H9 (cell line): ENCODE measurements at regions not wholly inside any gene's neighbourhood (a gene's known extent, or its start where the extent isn't known, plus 50 kb on each side); places are given as distances from the start of the nearest gene placed in this dataset.

Experiments used
- DNase-seq: peaks from one replicate; pipeline ENCODE4 v3.0.0-alpha.2; 2017
- H2AFZ ChIP-seq: one replicate; pipeline ENCODE4 v1.6.1; 2013; ENCODE audit warnings: mild to moderate bottlenecking, low read length, control low read depth, moderate library complexity
- H2AK5ac ChIP-seq: 2 replicates; pipeline ENCODE4 v1.6.1; 2013; ENCODE audit warnings: low read length, control low read depth, mixed read lengths; ENCODE audit not compliant: insufficient read length
- H2BK120ac ChIP-seq: one replicate; pipeline ENCODE4 v1.6.1; 2013; ENCODE audit warnings: low read depth, mild to moderate bottlenecking, low read length, control low read depth, inconsistent platforms; ENCODE audit not compliant: poor library complexity, severe bottlenecking
- H2BK12ac ChIP-seq: 2 replicates; pipeline ENCODE4 v1.6.1; 2013; ENCODE audit warnings: low read length, control low read depth, mixed read lengths, low read depth; ENCODE audit not compliant: insufficient read length
- H2BK15ac ChIP-seq: 2 replicates; pipeline ENCODE4 v1.6.1; 2013; ENCODE audit warnings: low read depth, low read length, control low read depth
- H2BK20ac ChIP-seq: one replicate; pipeline ENCODE4 v1.6.1; 2013; ENCODE audit warnings: low read depth, mild to moderate bottlenecking, low read length, control low read depth, inconsistent platforms; ENCODE audit not compliant: poor library complexity, severe bottlenecking
- H2BK5ac ChIP-seq: 2 replicates; pipeline ENCODE4 v1.6.1; 2013; ENCODE audit warnings: low read length, control low read depth, mixed read lengths; ENCODE audit not compliant: insufficient read length
- H3K14ac ChIP-seq: 2 replicates; pipeline ENCODE4 v1.6.1; 2013; ENCODE audit warnings: low read length, control low read depth; ENCODE audit not compliant: insufficient read depth
- H3K18ac ChIP-seq: 2 replicates; pipeline ENCODE4 v1.6.1; 2013; ENCODE audit warnings: low read depth, mild to moderate bottlenecking, mixed read lengths, low read length, control low read depth; ENCODE audit not compliant: insufficient read length
- H3K23ac ChIP-seq: 2 replicates; pipeline ENCODE4 v1.6.1; 2013; ENCODE audit warnings: low read length, control low read depth, mixed read lengths, low read depth; ENCODE audit not compliant: insufficient read length
- H3K23me2 ChIP-seq: 2 replicates; pipeline ENCODE4 v1.6.1; 2013; ENCODE audit warnings: low read depth, mild to moderate bottlenecking, mixed read lengths, low read length, control low read depth; ENCODE audit not compliant: insufficient read length, poor library complexity, severe bottlenecking
- H3K27ac ChIP-seq: 2 replicates; pipeline ENCODE4 v1.5.1; 2013; ENCODE audit warnings: low read length, control low read depth, mixed read lengths, low read depth; ENCODE audit not compliant: insufficient read length
- H3K27me3 ChIP-seq: 2 replicates; pipeline ENCODE4 v1.6.1; 2013; ENCODE audit warnings: low read length, control low read depth, inconsistent platforms; ENCODE audit not compliant: insufficient read depth
- H3K4ac ChIP-seq: 2 replicates; pipeline ENCODE4 v1.6.1; 2013; ENCODE audit warnings: low read depth, mild to moderate bottlenecking, control low read depth, inconsistent platforms, low read length, moderate library complexity
- H3K4me1 ChIP-seq: 2 replicates; pipeline ENCODE4 v1.6.1; 2013; ENCODE audit warnings: low read length, control low read depth, inconsistent platforms; ENCODE audit not compliant: insufficient read depth
- H3K4me2 ChIP-seq: 2 replicates; pipeline ENCODE4 v1.6.1; 2013; ENCODE audit warnings: low read length, control low read depth, mixed read lengths; ENCODE audit not compliant: insufficient read length, insufficient read depth
- H3K56ac ChIP-seq: 2 replicates; pipeline ENCODE4 v1.6.1; 2013; ENCODE audit warnings: low read depth, mild to moderate bottlenecking, mixed read lengths, low read length, control low read depth; ENCODE audit not compliant: insufficient read length
- H3K79me1 ChIP-seq: 2 replicates; pipeline ENCODE4 v1.6.1; 2013; ENCODE audit warnings: low read depth, mild to moderate bottlenecking, moderate library complexity, low read length, control low read depth, inconsistent platforms; ENCODE audit not compliant: insufficient read depth, poor library complexity, severe bottlenecking
- H3K79me2 ChIP-seq: 2 replicates; pipeline ENCODE4 v1.6.1; 2013; ENCODE audit warnings: low read length, control low read depth, inconsistent platforms; ENCODE audit not compliant: insufficient read depth
- H3K9ac ChIP-seq: 2 replicates; pipeline ENCODE4 v1.6.1; 2013; ENCODE audit warnings: low read length, control low read depth, mixed read lengths; ENCODE audit not compliant: insufficient read length; ENCODE audit errors: extremely low read depth
- H3K9me3 ChIP-seq: one replicate; pipeline ENCODE4 v1.6.1; 2013; ENCODE audit warnings: low read depth, low read length, inconsistent platforms; ENCODE audit not compliant: control insufficient read depth
- H3T11ph ChIP-seq: one replicate; pipeline ENCODE4 v1.6.1; 2013; ENCODE audit warnings: mild to moderate bottlenecking, low read length, control low read depth, inconsistent platforms
- H4K20me1 ChIP-seq: one replicate; pipeline ENCODE4 v1.6.1; 2013; ENCODE audit not compliant: control insufficient read depth, insufficient read length, insufficient read depth
- H4K5ac ChIP-seq: 2 replicates; pipeline ENCODE4 v1.6.1; 2013; ENCODE audit warnings: low read depth, mild to moderate bottlenecking, mixed read lengths, low read length, control low read depth; ENCODE audit not compliant: insufficient read length
- H4K8ac ChIP-seq: replicated peaks from 2 replicates; pipeline ENCODE4 v1.6.1; 2013; ENCODE audit warnings: low read length, control low read depth, mixed read lengths, low read depth; ENCODE audit not compliant: insufficient read length
- H4K91ac ChIP-seq: 2 replicates; pipeline ENCODE4 v1.6.1; 2013; ENCODE audit warnings: low read depth, mild to moderate bottlenecking, moderate library complexity, mixed read lengths, low read length, control low read depth; ENCODE audit not compliant: insufficient read length
- H3K27ac Mint-ChIP-seq, 3 experiments: 2 replicates in 2 of 3; 3 replicates in 1 of 3; pipeline ENCODE4 v1.8.0; 2020 to 2021; ENCODE audit warnings: mixed read lengths in 3 of 3, mild to moderate bottlenecking in 1 of 3, moderate library complexity in 1 of 3
- H3K27me3 Mint-ChIP-seq: 2 replicates; pipeline ENCODE4 v1.8.0; 2021; ENCODE audit warnings: low read depth, mild to moderate bottlenecking, moderate library complexity, mixed read lengths
- H3K36me3 Mint-ChIP-seq, 3 experiments: 2 replicates in 2 of 3; 3 replicates in 1 of 3; pipeline ENCODE4 v1.8.0; 2020 to 2021; ENCODE audit warnings: low read depth in 3 of 3, mixed read lengths in 3 of 3; ENCODE audit not compliant: insufficient read depth in 1 of 3
- H3K4me1 Mint-ChIP-seq, 2 experiments: 2 replicates each; pipeline ENCODE4 v1.8.0; 2020; ENCODE audit warnings: mixed read lengths in 2 of 2
- H3K4me3 Mint-ChIP-seq, 2 experiments: 2 replicates in 1 of 2; 3 replicates in 1 of 2; pipeline ENCODE4 v1.8.0; 2020 to 2021; ENCODE audit warnings: mild to moderate bottlenecking in 2 of 2, mixed read lengths in 2 of 2, moderate library complexity in 1 of 2
- H3K9me3 Mint-ChIP-seq, 2 experiments: 2 replicates in 1 of 2; 3 replicates in 1 of 2; pipeline ENCODE4 v1.8.0; 2020; ENCODE audit warnings: mild to moderate bottlenecking in 2 of 2, mixed read lengths in 2 of 2, moderate library complexity in 1 of 2
- WGBS: extraction: QIAGEN DNeasy Blood & Tissue Kit; methylation state at CpG from one replicate; pipeline ENCODE4 v1.1.7; 2013; ENCODE audit warnings: missing lambda C conversion rate, low lambda C conversion rate, mixed read lengths; ENCODE audit not compliant: insufficient read length; ENCODE audit errors: extremely low coverage; 5-methylcytosine and 5-hydroxymethylcytosine counted together
- TF ChIP-seq, protein P1 (sequence below): fragments of 200-600 bp; sonication (generic); conservative IDR thresholded peaks from 3 replicates; pipeline ENCODE4 v1.8.0; 2021; ENCODE audit warnings: antibody characterized with exemption, mild to moderate bottlenecking

DNA sequence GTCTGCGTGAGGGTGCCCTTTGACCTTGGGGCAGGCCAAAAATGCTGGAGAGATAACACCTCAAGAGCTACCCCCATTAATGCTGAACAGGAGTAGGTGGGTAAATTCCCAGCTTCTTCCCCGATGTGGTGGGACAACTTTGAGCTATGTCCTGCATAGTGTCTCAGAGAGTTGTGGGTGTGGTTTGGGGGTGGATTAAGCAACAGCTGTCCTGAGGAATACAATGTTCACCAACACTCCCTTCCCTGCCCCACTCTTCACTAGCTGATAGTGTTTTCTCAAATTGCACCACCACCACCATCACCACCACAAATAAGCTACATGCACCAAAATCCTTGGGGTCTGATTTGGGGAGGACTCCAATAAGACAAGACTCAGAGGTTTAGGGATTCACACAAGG, 258.4 kb downstream of the HLX start:
- Histone ChIP-seq H2BK15ac (no peak overlapping the region), H3K79me1 (no peaks in the 10 kb centered on the region), H3T11ph (no peak overlapping the region), H4K5ac (no peak overlapping the region), H4K20me1 (no peaks in the 10 kb centered on the region), H2AFZ (no peak overlapping the region), H2BK5ac (no peak overlapping the region), H3K23me2 (no peaks in the 10 kb centered on the region), H3K9ac (no peak overlapping the region), H3K4me1 (no peaks in the 10 kb centered on the region), H3K9me3 (no peaks in the 10 kb centered on the region), H4K8ac (no peak overlapping the region), H3K27ac (no peak overlapping the region), H3K56ac (no peak overlapping the region), H3K4ac (no peak overlapping the region), H3K18ac (no peak overlapping the region), H3K23ac (no peak overlapping the region), H2BK12ac (no peak overlapping the region), H3K79me2 (no peaks in the 10 kb centered on the region), H2BK20ac (no peak overlapping the region), H3K4me2 (no peak overlapping the region), H4K91ac (no peak overlapping the region), H3K27me3 (no peaks in the 10 kb centered on the region), H3K14ac (no peak overlapping the region), H2AK5ac (no peak overlapping the region), H2BK120ac (no peak overlapping the region)
- peaks cover 3 to 6% of the 10 kb centered on the region in 2 experiments for H3K4me1 Mint-ChIP-seq
- no peaks in the 10 kb centered on the region for H3K27me3 Mint-ChIP-seq
- no peak for DNase-seq
- no CpG with 5 or more reads among the region's 2 CpGs for WGBS
- H3K9me3 Mint-ChIP-seq = peaks cover 0 to 2% of the 10 kb centered on the region in 2 experiments; a peak in 1 of 5 replicates
- no peak overlapping the region for H3K4me3 Mint-ChIP-seq
- peaks cover 0 to 4% (median 0%) of the 10 kb centered on the region in 3 experiments; a peak in 1 of 7 replicates for H3K36me3 Mint-ChIP-seq
- TF ChIP-seq, protein P1, sequence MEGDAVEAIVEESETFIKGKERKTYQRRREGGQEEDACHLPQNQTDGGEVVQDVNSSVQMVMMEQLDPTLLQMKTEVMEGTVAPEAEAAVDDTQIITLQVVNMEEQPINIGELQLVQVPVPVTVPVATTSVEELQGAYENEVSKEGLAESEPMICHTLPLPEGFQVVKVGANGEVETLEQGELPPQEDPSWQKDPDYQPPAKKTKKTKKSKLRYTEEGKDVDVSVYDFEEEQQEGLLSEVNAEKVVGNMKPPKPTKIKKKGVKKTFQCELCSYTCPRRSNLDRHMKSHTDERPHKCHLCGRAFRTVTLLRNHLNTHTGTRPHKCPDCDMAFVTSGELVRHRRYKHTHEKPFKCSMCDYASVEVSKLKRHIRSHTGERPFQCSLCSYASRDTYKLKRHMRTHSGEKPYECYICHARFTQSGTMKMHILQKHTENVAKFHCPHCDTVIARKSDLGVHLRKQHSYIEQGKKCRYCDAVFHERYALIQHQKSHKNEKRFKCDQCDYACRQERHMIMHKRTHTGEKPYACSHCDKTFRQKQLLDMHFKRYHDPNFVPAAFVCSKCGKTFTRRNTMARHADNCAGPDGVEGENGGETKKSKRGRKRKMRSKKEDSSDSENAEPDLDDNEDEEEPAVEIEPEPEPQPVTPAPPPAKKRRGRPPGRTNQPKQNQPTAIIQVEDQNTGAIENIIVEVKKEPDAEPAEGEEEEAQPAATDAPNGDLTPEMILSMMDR = no peak
- no peak overlapping the region for H3K27ac Mint-ChIP-seq
